ENCODE measurements at regions not wholly inside any gene's neighbourhood (a gene's known extent, or its start where the extent isn't known, plus 50 kb on each side); places are given as distances from the start of the nearest gene placed in this dataset.

GRCh38 chr19:30891051-30891450 lies 458.2 kb downstream of the TSHZ3 start (continued):
- TF ChIP-seq POLR2A (IDR thresholded peaks at IDR 0.05; ENCODE audit: control extremely low read depth in 1 of 2, low read depth in 2 of 2, low read length in 2 of 2) (no peak), RAD21 (IDR thresholded peaks at IDR 0.05 in 1 of 2, conservative IDR thresholded peaks at IDR 0.05 in 1 of 2; ENCODE audit: low read depth in 2 of 2, low read length in 2 of 2) (no peak), SIN3A (conservative IDR thresholded peaks at IDR 0.05 in 1 of 2, IDR thresholded peaks at IDR 0.05 in 1 of 2; ENCODE audit: low read depth in 1 of 2, low read length in 2 of 2) (no peak)
